Erythroblast (primary cell): ENCODE measurements at regions not wholly inside any gene's neighbourhood (a gene's known extent, or its start where the extent isn't known, plus 50 kb on each side); places are given as distances from the start of the nearest gene placed in this dataset.

Experiments used
- GATA1 ChIP-seq: IDR thresholded peaks from 2 replicates; pipeline ENCODE4 v1.6.1; 2011; ENCODE audit warnings: low read depth, mild to moderate bottlenecking, control low read depth, low read length, moderate library complexity
- POLR2A ChIP-seq: IDR thresholded peaks from 2 replicates; pipeline ENCODE4 v1.6.1; 2011; ENCODE audit warnings: mild to moderate bottlenecking, low read length

GRCh38 chr3:7847521-7847920 is 654.1 kb upstream of the LMCD1 start:
- TF ChIP-seq POLR2A (no peak), GATA1 (no peak)
